GM21423 (cell line): ENCODE measurements at regions not wholly inside any gene's neighbourhood (a gene's known extent, or its start where the extent isn't known, plus 50 kb on each side); places are given as distances from the start of the nearest gene placed in this dataset.

ENCODE experiments used
- ATAC-seq: cut with Tn5 transposase; IDR thresholded peaks from one replicate; pipeline ENCODE4 v1.9.1; 2021; ENCODE audit warnings: mild to moderate bottlenecking, moderate library complexity; ENCODE audit not compliant: unreplicated experiment

DNA sequence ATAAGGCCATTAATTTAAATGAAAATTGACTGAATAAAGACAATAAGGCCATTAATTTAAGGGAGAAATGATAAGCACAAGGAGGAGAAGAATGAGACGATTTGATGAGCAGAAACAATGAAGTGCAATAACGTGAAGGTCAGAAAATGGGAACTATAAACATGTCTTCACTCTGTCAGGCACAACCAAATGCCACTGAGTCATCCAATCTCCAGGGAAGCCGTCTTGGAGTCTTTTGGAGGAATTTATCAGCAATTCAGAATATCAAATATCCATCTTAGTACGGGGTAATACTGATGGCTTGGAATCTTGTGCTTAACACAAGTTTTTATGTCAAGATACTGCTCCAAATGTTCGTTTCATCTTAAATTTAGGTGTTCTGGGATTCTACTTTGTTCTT is 159.9 kb downstream of the CAPZA3 start:
- ATAC-seq: no peak

DNA sequence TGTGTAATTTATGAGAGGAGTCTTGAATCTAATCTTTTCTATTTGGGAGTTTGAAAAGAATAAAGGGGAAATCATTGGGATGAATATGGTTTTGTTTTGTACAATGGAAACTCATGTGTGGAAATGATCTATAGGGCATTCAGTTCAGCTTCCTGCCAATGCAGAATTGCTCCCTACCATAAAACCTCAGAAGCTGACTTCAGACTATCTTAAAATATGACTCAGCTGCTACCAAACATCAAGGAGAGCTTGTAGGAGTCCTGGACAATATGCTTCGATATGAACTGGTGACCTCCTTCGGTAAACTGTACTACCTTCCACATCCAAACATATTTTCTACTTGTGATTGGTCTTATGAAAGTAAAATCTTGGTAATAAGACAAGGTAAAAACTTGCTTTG is 160.6 kb downstream of the CAPZA3 start:
- ATAC-seq: no peak

DNA sequence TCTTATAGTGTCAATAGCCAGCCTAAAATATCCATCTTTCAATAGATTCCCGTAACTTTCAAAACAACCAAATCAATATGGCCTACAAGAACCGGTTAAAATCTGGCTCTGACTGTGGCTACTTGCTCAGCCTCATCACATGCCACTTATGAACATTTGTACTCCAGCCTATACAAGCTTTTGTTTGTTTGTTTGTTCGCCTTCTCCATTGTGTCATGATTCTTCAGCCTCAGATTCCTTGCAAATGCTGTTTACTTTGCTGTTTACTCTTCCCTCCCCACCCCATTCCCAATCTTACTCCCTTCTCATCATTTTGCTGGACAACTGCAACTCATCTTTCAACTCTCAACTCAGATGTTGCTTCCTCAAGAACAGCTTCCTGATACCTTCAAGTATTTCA is 161.2 kb downstream of the CAPZA3 start:
- ATAC-seq: no peak

DNA sequence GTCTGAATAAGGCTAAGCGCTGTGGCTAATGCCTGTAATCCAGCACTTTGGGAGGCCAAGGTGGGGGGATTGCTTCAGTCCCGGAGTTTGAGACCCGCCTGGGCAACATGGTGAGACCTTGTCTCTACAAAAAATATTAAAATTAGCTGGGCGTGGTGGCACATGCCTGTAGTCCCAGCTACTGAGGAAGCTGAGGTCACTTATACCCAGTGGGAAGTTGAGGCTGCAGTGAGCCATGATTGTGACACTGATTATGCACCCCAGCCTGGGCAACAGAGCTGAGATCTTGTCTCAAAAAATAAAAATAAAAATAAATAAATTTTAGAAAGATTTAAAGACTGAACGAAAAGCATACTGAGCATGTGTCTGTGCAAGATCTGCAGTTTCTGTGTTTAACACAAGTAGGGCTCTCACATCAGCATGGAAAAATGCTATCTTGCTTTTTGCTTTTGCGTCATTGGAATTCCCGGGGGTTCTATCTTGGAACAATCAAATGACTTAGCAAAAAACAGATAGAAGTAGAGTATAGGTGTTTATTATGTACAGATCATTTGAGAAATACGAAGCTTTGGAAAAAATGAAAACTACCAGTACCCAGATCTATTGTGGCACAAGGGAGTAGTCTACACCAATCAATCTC is 161.9 kb downstream of the CAPZA3 start:
- ATAC-seq: no peak

DNA sequence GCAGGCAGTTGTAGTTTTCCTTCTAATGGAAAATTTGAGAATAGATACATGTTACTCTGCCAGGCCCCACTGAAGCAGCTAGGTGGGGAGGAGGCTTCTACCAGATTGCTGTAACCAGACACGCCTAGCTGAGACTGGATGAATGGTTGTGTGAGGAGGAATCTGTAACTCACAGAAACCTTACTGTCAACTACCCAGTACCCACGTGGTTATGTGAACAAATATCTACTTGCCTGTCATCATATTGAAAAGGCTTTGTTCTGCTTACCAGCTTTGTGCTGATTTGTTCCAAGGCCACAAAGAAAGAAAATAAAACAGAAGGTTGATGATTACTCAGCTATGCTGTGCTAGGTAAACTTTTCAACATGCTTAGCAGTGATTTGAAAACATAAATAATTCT is 167.2 kb downstream of the CAPZA3 start:
- ATAC-seq: no peak

DNA sequence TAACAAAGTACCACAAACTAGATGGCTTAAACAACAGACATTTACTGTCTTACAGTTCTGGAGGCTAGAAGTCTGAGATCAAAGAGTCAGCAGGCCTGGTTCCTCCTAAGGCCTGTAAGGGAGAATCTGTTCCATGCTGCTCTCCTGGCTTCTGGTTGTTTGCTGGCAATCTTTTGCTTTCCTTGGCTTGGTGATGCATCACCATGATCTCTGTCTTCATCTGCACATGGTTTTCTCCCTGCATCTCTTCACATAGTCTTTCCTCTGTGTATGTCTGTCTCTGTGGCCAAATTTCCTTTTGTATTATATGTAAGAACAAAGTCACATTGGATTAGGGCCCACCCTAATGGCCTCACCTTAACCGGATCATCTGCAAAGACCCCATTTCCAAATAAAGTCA is 168.5 kb downstream of the CAPZA3 start:
- ATAC-seq: no peak

DNA sequence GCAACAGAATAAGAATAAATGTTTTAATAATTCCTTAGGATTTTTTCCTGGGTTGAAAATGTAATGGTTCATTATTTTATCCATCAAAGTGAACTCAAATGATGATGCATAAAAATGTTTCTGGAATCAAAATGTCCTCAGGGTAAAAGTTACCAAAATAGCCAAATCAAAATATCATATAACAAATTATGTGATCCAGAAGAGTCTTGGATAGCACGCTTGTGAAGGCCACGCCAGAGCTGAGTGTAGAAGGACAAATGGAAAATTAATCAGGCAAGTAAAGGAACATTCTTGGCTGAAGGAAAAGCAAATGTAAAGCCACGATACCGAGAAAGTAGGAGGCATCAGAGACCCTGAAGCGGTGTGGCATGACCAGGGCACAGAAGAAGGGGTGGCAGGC is 169.2 kb downstream of the CAPZA3 start:
- no peak for ATAC-seq

DNA sequence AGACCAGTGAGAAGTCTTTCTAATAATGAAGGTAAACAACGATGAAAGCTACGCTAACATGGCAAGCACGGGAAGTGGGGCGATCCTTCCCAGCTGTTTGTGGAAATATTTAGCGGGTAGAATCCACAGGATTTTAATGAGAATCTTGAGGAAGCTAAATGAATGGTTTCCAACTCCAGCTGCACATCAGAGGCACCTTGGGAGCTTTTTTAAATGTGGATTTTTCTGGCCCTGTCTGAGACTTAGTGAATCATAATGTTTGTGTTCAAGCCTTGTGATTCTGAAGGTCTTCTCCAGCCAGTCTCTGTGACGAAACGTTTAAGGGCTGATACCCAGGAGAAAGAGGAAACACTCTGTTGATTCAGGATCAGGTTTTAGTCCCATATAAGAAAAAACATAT is 169.8 kb downstream of the CAPZA3 start:
- ATAC-seq: no peak

DNA sequence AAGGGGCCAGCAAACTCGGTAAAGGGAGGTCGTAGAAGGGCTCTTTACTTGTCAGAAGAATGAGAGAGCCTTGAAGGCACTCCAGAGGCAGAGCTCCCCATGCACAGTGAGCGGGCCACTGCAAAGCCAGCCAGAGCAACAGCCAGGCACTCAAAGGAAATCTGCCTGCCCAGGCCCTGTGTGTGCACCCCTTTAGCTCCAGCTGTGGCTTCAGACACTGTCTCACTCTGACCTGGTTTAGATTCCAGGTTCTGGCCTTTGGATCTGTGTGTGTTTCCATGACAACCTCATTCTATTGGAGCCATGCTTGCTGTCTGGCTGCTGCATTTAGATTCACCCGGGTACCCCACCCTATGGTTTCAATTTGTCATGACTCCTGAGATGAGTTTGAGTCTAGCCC is 170.3 kb downstream of the CAPZA3 start:
- ATAC-seq: no peak

DNA sequence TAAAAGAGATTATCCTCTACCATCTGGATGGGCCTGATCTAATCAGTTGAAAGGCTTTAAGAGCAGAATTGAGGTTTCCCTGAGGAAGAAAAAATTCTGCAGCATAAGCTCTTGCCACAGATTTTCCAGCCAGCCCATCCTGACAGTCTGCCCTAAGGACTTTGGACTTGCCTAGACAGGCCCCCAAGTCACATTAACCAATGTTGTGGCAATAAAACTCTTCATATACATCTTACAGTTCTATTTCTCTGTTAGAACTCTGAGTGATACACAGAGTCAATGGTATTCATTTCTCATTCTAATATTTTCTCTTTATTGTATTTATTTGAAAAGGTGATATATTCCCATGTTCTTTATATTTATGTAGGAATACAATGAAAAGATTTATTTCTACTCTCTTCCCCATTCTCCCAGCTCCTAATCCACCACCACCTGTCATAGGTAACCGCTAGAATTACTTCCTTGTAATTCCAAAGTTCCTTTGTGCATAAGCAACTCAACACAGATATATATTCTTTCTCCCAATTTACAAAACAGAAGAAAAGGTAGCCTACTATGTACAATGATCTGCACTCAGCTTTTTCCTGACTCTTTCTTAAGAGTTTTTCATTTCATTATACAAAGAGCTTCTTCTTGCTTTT is 182.1 kb downstream of the CAPZA3 start:
- ATAC-seq: no peak

DNA sequence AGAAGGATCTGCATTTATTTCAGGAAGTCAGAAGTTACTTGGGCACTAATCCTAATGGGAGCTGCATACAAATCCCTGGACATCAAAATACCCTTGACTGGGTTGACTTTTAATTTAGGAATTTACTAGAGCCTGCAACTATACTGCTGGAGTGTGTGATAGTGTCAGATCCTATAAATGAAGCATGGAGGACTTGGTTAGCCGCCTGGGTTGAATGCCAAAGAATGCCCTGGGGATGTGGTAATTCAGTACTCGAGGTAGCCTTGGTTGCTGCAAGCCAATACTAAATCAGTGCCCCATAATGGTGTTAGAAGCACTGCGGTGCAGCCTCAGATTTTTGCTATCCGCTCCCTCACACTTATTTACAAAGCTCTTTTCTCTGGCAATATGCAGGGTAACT is 184.9 kb downstream of the CAPZA3 start:
- no peak for ATAC-seq

DNA sequence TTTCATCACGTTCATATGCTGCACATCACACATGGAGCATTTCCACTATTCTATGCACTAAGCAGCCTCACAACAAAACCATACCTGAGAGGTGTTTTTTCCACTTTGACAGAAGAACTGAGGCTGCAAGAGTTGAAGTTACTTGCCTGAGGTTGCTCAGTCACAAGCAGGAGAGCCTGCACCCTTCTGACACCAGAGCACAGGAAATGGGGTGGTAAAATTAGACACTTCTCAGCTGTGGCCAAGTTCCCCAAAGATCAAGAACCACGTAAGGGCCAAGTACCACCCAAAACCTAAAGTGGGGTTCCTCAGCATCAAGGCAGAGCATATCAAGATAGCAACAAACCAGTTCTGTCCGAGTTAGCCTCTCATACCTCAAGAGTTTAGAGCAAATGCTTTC is 185.8 kb downstream of the CAPZA3 start:
- ATAC-seq: no peak

DNA sequence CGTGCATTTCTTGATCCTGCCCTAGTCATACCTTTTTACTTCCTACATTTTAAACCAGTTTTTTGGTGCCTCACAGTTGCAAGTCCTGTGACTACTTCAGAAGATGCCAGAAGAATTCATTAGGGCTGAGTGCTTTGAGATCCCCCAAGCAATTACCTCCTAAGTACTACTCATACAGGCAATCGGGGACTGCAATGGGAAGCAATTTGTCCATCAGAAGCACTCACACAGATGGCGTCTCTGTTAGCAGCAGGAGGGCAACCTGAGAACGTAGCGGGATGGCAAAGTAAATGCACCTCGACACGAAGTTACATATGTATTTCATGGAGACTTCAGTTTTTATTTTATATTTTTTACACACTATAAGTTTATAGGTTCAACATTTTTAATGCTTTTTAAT is 188.3 kb downstream of the CAPZA3 start:
- no peak for ATAC-seq

DNA sequence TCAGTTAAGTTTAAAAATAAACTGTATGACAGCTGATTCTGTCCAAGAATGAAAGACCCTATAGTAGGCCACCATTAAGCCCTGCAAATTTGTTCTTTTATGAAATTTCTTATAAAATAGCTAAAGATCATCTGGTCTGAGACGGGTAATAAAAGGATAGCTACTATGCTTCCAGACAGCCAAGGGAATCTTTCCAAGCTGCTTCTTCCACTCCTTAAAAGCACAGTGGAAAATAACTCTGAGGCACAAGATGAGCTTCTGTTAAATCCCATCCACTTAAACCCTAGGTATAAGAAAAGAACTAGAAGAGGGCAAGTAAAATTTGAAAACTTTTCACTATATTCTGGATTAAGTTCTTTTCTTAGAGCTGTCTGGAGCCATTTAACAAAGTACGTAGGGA is 194.3 kb downstream of the CAPZA3 start:
- ATAC-seq: no peak

DNA sequence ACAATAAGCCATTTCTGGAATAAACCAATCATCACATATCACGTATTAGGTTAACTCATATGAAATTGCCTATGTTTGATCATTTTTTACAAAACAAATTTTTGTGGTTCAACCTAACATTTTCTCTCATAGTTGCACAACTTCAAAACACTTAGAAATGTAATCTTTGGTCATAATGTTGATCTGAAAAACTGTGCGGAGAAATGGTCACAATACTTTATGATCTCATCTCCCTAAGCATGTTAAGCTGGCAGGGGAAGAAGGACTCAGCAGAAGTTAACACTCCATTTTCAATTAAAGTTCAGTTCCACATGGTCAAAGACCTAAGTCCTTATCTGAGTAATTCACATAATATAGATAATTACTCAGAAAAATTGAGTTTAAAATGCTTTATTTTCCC is 194.8 kb downstream of the CAPZA3 start:
- no peak for ATAC-seq

DNA sequence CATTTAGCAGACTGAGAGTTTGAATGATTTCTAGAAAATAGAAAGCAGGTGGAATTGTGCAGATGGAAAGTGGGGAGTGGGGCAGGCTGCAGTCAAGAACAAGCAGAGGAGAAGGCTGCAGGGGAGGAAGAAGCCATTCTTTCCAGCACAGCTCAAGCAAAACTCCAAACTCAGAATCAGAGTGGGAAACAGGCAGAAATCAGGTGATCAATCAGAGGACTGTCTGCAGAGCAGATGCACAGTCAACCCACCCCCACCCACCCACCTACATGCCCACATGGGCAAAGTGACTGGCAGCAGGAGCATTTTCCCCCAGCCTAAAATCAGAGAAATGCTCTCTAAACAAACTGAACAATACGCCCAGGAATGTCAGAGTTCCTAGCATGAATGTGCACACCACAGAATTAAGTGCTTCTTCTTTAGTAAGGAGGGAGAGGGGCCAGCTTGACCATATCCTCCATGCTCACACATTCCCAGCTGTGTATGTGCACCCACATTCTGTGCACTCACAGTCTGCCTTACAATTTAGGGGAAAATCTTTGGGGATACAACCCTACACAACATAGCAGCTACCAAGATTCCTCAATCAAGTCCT is 194.1 kb upstream of the PLEKHA5 start:
- ATAC-seq: no peak

DNA sequence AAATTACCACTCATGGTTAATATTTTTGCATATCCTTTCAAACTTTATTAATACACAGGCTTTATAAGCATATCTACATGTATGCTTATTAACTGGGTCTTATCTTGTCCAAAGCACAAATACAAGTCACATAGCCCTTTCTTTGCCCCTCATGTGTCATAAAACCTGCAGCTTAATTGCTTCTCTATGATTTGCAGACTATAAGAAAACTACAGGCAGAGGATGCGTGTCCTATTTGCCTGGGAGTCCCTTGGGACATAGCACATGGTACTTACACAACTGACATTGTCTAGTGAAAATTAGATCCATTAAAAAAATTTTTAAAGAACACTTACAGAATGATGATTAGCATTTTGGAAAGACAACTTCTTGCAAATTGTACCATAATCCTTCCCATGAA is 190.5 kb upstream of the PLEKHA5 start:
- no peak for ATAC-seq

DNA sequence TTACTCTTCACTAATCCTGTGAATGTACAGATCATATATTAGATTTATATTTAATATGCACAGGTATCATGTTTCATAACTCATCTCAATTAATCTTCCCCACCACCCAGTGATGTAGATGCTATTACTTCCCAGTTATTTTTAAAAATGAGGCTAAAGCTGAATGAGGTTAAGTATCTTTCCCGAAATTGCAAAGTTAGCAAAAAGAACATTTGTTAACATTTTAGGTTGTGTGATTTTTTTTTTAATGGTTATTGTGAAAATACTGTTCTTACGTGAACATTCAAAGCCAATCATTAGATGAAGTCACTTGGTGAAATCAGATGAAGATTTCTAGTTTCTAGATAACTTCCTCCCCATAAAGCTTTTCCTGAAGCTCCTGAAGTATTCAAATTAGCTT is 186.9 kb upstream of the PLEKHA5 start:
- ATAC-seq: no peak

DNA sequence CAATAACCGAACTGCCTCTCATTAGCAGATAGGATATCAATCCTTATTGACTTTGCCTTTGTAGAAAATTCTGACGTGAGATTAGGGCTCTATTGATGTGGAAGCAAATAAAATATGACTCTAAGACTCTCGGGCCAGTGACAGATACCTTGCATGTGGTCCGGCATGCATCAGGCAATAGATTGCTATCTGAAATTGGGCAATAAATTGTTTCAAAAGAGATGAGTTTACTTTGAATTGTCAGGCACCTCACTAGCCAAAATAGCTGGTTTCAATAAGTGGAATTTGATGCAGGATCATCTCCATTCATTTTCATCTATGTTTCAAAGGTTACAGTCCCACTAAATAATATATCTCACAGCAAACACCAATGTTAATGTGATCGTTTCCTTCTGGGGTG is 186.3 kb upstream of the PLEKHA5 start:
- no peak for ATAC-seq

DNA sequence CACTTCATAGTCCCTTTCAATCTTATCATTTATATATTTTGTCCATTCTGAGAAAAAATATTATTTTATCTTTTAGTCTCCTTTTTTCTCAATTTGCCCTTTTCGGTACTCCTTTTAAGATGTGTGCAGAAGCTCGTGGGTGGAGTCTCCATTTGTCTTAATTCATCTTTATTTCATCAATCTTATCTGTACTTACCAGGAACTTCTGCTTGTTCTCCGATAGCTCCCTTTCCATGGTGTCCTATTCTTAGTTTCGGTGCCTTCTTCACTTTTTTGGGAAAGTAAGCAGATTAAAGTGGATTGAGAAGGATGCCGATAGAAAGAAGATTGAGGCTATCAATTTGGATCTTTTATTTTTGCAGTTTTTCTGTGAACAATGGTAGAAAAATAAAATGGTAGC is 183.4 kb upstream of the PLEKHA5 start:
- no peak for ATAC-seq

DNA sequence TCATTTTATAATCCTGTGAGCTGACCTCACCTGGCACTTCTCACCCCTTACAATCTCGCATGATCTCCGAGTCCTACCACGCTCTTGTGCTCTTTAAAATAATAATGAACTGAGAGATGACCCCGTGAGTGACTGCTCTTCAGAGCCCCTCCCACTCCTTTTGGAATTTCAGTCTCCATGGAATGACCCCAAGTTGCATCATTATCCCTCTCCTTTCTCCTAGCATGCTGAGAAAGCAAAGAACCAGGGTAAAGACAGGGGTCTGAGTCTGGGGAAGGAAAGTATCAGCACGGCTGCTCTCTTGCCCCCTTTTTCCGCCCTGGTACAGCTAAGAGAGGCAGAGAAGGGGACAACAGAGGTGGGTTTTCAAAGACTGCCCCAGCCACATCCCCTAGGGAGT is 178.3 kb upstream of the PLEKHA5 start:
- no peak for ATAC-seq

DNA sequence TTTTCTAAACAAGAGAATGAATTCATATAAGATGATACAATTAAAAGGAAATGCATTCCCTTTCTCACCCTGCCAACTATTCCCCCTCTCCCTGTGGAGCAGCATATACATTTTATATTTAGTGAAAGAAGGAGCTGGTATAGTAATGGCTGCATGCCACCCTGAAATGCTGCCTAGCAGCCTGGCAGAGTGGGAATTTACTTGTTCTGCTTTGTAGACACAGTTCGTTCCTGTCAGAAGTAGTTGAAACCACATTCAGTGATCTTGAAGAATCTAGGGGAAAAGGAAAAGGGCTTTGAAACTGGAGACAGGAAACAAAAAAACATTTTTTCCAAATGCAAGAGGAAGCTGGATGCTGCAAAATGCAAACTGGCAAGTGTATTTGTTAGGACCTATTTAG is 176.0 kb upstream of the PLEKHA5 start:
- no peak for ATAC-seq

DNA sequence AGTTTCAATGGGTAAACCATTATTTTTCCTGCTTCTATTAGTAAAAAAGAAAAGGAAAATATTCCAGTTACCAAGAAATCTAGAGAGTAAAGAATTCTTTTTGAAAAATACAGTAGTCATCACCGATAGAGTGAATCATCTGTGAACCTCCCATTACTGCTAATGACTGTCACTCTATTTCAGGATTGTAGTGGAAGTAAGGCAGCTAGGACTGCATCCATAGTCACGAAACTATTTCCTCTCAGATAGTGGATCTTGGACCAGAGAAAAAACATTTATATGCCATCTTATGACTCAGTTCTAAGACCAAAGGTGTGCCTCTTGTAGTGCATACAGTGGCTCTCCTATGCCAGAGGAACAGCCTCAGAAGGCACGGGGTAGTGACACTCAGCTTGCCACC is 173.9 kb upstream of the PLEKHA5 start:
- ATAC-seq: no peak
